ENCODE measurements at regions not wholly inside any gene's neighbourhood (a gene's known extent, or its start where the extent isn't known, plus 50 kb on each side); places are given as distances from the start of the nearest gene placed in this dataset.
A peak's percentile ranks its signal among the peaks of the same experiment; 100 is the strongest.

- H3K27me3 ChIP-seq (ENCODE audit: insufficient read depth, low read length): peaks cover 4% of the 10 kb centered on the region
- no peak for TF ChIP-seq CTCF (IDR thresholded peaks at IDR 0.05; ENCODE audit: extremely low read depth, low read depth, low read length)
Measured at GRCh38 chr2:128477026-128477820, 158.6 kb upstream of the HS6ST1 start.

GRCh38 chr2:128477891-128478290 lies 159.2 kb upstream of the HS6ST1 start:
- Histone ChIP-seq H4K20me1 (ENCODE audit: insufficient read depth, low read length) (no peaks in the 10 kb centered on the region), H2AFZ (ENCODE audit: low read length) (no peak overlapping the region), H3K4me3 (ENCODE audit: insufficient read depth, low read length) (no peak overlapping the region), H3K9me3 (ENCODE audit: low read depth, low read length) (no peaks in the 10 kb centered on the region), H3K27ac (ENCODE audit: low read depth, low read length) (no peak overlapping the region), H3K36me3 (ENCODE audit: insufficient read depth, low read length) (no peaks in the 10 kb centered on the region), H3K79me2 (ENCODE audit: insufficient read depth, low read length) (no peaks in the 10 kb centered on the region), H3K27me3 (ENCODE audit: insufficient read depth, low read length) (peaks cover 4% of the 10 kb centered on the region), H3K4me2 (ENCODE audit: insufficient read depth, low read length) (no peak overlapping the region), H3K4me1 (ENCODE audit: insufficient read depth, low read length) (peaks cover 7% of the 10 kb centered on the region)
- peak; percentile 19 for DNase-seq (ENCODE audit: insufficient read length, low spot score, missing footprints)
- TF ChIP-seq CTCF (IDR thresholded peaks at IDR 0.05; ENCODE audit: extremely low read depth, low read depth, low read length): no peak

More at GRCh38 chr2:128477026-128477820, 158.6 kb upstream of the HS6ST1 start:
- peaks cover 7% of the 10 kb centered on the region for H3K4me1 ChIP-seq (ENCODE audit: insufficient read depth, low read length)
- H4K20me1 ChIP-seq (ENCODE audit: insufficient read depth, low read length): no peaks in the 10 kb centered on the region
- H3K79me2 ChIP-seq (ENCODE audit: insufficient read depth, low read length): no peaks in the 10 kb centered on the region
- no peaks in the 10 kb centered on the region for H3K9me3 ChIP-seq (ENCODE audit: low read depth, low read length)
- no peak overlapping the region for H2AFZ ChIP-seq (ENCODE audit: low read length)
- no peak overlapping the region for H3K4me2 ChIP-seq (ENCODE audit: insufficient read depth, low read length)
- H3K4me3 ChIP-seq (ENCODE audit: insufficient read depth, low read length): no peak overlapping the region
- DNase-seq (ENCODE audit: insufficient read length, low spot score, missing footprints): peak; percentile 73
- H3K36me3 ChIP-seq (ENCODE audit: insufficient read depth, low read length): no peaks in the 10 kb centered on the region
- H3K27ac ChIP-seq (ENCODE audit: low read depth, low read length): no peak overlapping the region

DNA sequence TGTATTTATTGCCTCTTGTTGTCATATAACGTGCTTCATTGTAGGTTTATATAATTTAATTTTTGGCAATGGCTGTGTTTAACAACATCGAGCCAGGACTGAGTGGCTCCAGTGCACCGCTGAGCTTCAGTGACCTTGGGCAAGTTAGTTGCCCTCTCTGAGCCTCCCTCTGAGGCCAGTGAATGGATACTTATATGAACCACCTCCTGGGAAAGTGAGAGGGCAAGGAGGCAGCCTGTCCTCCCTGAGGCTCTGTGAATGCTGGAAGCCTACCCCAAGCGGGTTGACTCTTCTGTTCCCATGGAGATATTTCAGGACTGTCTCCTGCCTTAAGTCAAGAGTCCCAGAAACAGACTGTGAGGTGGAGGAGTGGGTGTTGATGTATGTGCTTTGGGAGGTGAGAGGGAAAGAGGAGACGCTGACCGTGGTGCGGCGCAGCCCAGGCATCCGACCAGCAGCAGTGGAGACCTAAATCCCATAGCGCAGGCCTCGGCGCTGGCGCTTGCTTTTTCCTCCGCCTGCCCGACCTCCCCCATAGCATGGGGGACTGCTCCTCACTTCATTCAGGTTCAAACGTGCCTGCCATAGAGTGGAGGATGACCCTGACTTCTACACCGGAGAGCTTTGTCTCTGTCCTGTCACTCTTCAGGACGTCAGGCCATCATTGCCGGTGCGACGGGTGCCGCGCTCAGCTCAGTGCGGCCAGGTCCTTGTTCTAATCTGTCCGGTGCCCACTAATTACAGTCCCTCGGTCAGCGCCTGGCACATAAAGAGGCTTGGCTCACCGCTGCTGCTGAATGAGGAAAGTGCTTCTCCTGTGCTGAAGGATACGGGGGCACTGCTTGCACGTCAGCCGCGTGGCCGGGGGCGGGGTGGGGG lies 167.3 kb upstream of the HS6ST1 start:
- Histone ChIP-seq H3K9me3 (ENCODE audit: low read depth, low read length) (no peaks in the 10 kb centered on the region), H3K4me1 (ENCODE audit: insufficient read depth, low read length) (no peaks in the 10 kb centered on the region), H3K27ac (ENCODE audit: low read depth, low read length) (no peak overlapping the region), H3K79me2 (ENCODE audit: insufficient read depth, low read length) (no peaks in the 10 kb centered on the region), H3K4me2 (ENCODE audit: insufficient read depth, low read length) (no peak overlapping the region), H2AFZ (ENCODE audit: low read length) (no peak overlapping the region), H3K27me3 (ENCODE audit: insufficient read depth, low read length) (peaks cover 6% of the 10 kb centered on the region), H3K36me3 (ENCODE audit: insufficient read depth, low read length) (no peaks in the 10 kb centered on the region), H4K20me1 (ENCODE audit: insufficient read depth, low read length) (no peaks in the 10 kb centered on the region), H3K4me3 (ENCODE audit: insufficient read depth, low read length) (no peak overlapping the region)
- peak; percentile 60 for DNase-seq (ENCODE audit: insufficient read length, low spot score, missing footprints)
- TF ChIP-seq CTCF (IDR thresholded peaks at IDR 0.05; ENCODE audit: extremely low read depth, low read depth, low read length): no peak
